IPS DF 6.9 (cell line): ENCODE measurements at regions not wholly inside any gene's neighbourhood (a gene's known extent, or its start where the extent isn't known, plus 50 kb on each side); places are given as distances from the start of the nearest gene placed in this dataset.

Source experiments
- DNase-seq: peaks from one replicate; pipeline ENCODE4 v3.0.0-alpha.2; 2013; ENCODE audit warnings: low read depth, low spot score
- H3K27ac ChIP-seq: one replicate; pipeline ENCODE4 v1.5.1; 2013; ENCODE audit warnings: low read length, control low read depth
- H3K27me3 ChIP-seq: 2 replicates; pipeline ENCODE4 v1.6.1; 2013; ENCODE audit warnings: mild to moderate bottlenecking, low read length; ENCODE audit not compliant: control insufficient read depth, insufficient read depth
- H3K36me3 ChIP-seq: 2 replicates; pipeline ENCODE4 v1.6.1; 2013; ENCODE audit warnings: low read length; ENCODE audit not compliant: control insufficient read depth, insufficient read depth
- H3K4me1 ChIP-seq: 2 replicates; pipeline ENCODE4 v1.6.1; 2013; ENCODE audit warnings: low read length; ENCODE audit not compliant: control insufficient read depth, insufficient read depth
- H3K4me3 ChIP-seq: 2 replicates; pipeline ENCODE4 v1.5.1; 2013; ENCODE audit warnings: mild to moderate bottlenecking, low read length
- H3K9me3 ChIP-seq: 2 replicates; pipeline ENCODE4 v1.6.1; 2013; ENCODE audit warnings: low read length, inconsistent platforms; ENCODE audit not compliant: control insufficient read depth, insufficient read depth
- WGBS: extraction: QIAGEN DNeasy Blood & Tissue Kit; methylation state at CpG from one replicate; pipeline ENCODE4 v1.1.7; 2013; ENCODE audit warnings: mixed read lengths, missing lambda C conversion rate; ENCODE audit not compliant: insufficient read length, insufficient coverage; 5-methylcytosine and 5-hydroxymethylcytosine counted together

DNA sequence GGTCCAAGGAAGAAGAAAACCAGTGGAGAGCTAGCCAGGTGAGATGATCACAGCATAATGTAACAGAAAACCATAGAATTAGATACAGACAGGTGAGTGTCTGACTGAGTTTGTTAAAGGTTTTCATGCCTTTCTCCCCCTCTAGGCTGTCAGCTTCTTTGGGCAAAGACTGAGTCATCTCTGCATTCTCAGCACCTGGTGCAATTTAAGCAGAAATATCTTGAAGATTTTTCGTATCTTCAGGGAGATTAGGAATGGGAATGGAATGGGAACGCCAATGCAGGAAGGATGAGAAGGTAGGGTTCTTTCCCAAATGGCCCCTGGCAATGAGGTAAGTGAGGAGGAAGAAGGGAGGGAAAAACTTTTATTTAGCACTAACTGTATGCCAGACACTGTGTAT lies 122.0 kb upstream of the SLC7A14 start:
- H3K27ac ChIP-seq, result no peak overlapping the region
- WGBS, result no CpG with 5 or more reads among the region's 2 CpGs
- no peak for DNase-seq
- no peak overlapping the region for H3K4me3 ChIP-seq
- no peaks in the 10 kb centered on the region for H3K27me3 ChIP-seq
- H3K4me1 ChIP-seq, result no peaks in the 10 kb centered on the region
- no peaks in the 10 kb centered on the region for H3K9me3 ChIP-seq
- no peaks in the 10 kb centered on the region for H3K36me3 ChIP-seq

DNA sequence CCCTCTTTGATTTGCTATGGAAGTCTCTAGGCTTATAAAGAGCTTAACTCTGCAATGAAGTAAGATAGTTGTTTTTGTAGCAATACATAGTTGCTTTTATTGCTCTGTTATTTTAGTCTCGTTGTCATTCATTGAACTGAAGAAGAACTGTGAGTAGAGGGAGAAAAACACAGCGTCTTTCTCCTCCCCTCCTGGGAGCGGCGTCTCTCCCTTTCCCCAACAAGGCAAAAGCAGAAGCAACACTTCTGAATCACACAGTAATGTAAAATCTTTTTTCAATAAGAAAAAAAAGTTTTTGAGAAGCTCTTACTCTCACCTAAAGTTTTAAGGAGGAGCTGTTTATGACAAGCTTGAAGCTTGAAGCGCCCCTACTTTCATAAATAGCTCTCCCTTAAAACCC lies 119.3 kb upstream of the SLC7A14 start:
- H3K36me3 ChIP-seq, result no peaks in the 10 kb centered on the region
- no CpG with 5 or more reads among the region's 5 CpGs for WGBS

DNA sequence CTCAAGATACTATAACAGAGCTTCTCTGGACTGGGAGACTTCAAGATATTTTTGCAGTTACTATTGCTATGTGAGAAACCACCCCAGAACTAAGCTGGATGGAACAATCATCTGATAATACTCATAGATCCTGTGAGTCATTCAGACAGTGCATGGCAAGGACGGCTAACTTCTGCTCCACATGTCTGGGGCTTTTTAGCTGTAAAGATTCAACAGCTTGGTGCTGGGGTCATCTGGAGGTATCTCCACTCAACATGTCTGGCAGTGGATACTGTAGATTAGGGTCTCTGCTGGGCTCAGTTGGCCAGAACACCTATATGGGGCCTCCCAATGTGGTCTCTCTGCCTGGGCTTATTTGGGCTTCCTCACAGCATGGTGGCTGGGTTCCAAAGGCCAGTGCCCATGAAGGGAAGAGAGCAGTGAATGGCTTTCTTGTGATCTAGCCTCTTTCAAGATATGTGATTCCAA lies 117.3 kb upstream of the SLC7A14 start:
- no CpG with 5 or more reads among the region's 1 CpG for WGBS
- Histone ChIP-seq H3K4me1 (no peaks in the 10 kb centered on the region), H3K27me3 (no peaks in the 10 kb centered on the region), H3K4me3 (no peak overlapping the region), H3K27ac (no peak overlapping the region), H3K36me3 (no peaks in the 10 kb centered on the region), H3K9me3 (no peaks in the 10 kb centered on the region)
- DNase-seq, result no peak

More for the DNA sequence above, 119.3 kb upstream of the SLC7A14 start:
- Histone ChIP-seq H3K4me3 (no peak overlapping the region), H3K9me3 (no peaks in the 10 kb centered on the region), H3K4me1 (no peaks in the 10 kb centered on the region), H3K27me3 (no peaks in the 10 kb centered on the region), H3K27ac (no peak overlapping the region)
- DNase-seq, result no peak

GRCh38 chr3:170701696-170702678 lies 116.1 kb upstream of the SLC7A14 start:
- no CpG with 5 or more reads among the region's 4 CpGs for WGBS
- no peaks in the 10 kb centered on the region for H3K36me3 ChIP-seq
- no peaks in the 10 kb centered on the region for H3K9me3 ChIP-seq
- H3K4me1 ChIP-seq, result no peaks in the 10 kb centered on the region
- no peak overlapping the region for H3K4me3 ChIP-seq
- DNase-seq, result no peak
- H3K27me3 ChIP-seq, result no peaks in the 10 kb centered on the region
- H3K27ac ChIP-seq, result no peak overlapping the region

- Histone ChIP-seq H3K4me1 (no peaks in the 10 kb centered on the region), H3K4me3 (no peak overlapping the region), H3K27me3 (no peaks in the 10 kb centered on the region), H3K27ac (no peak overlapping the region), H3K9me3 (no peaks in the 10 kb centered on the region), H3K36me3 (no peaks in the 10 kb centered on the region)
- no CpG with 5 or more reads among the region's 1 CpG for WGBS
- DNase-seq, result no peak
These were observed 114.2 kb upstream of the SLC7A14 start for GRCh38 chr3:170700054-170700404.

GRCh38 chr3:170699158-170700053 lies 113.5 kb upstream of the SLC7A14 start:
- Histone ChIP-seq H3K4me3 (no peak overlapping the region), H3K27ac (no peak overlapping the region), H3K27me3 (no peaks in the 10 kb centered on the region), H3K4me1 (no peaks in the 10 kb centered on the region), H3K9me3 (no peaks in the 10 kb centered on the region), H3K36me3 (no peaks in the 10 kb centered on the region)
- whole genome bisulfite sequencing, result no CpG with 5 or more reads among the region's 8 CpGs
- DNase-seq, result no peak

GRCh38 chr3:170697908-170698307 lies 112.0 kb upstream of the SLC7A14 start:
- no peak overlapping the region for H3K4me3 ChIP-seq
- H3K27ac ChIP-seq, result no peak overlapping the region
- no CpG with 5 or more reads among the region's 3 CpGs for WGBS
- H3K27me3 ChIP-seq, result no peaks in the 10 kb centered on the region
- H3K4me1 ChIP-seq, result no peaks in the 10 kb centered on the region
- no peaks in the 10 kb centered on the region for H3K36me3 ChIP-seq
- H3K9me3 ChIP-seq, result no peaks in the 10 kb centered on the region
- DNase-seq, result no peak

- Histone ChIP-seq H3K4me3 (no peak overlapping the region), H3K9me3 (no peaks in the 10 kb centered on the region), H3K27ac (no peak overlapping the region), H3K4me1 (no peaks in the 10 kb centered on the region), H3K36me3 (no peaks in the 10 kb centered on the region), H3K27me3 (no peaks in the 10 kb centered on the region)
- no CpG with 5 or more reads among the region's 2 CpGs for WGBS
- no peak for DNase-seq
These were observed 111.3 kb upstream of the SLC7A14 start for GRCh38 chr3:170697131-170697530.

- no CpG with 5 or more reads among the region's 3 CpGs for WGBS
- Histone ChIP-seq H3K4me1 (no peaks in the 10 kb centered on the region), H3K4me3 (no peak overlapping the region), H3K9me3 (no peaks in the 10 kb centered on the region), H3K27me3 (no peaks in the 10 kb centered on the region), H3K27ac (no peak overlapping the region), H3K36me3 (no peaks in the 10 kb centered on the region)
- no peak for DNase-seq
These were observed 109.7 kb upstream of the SLC7A14 start for GRCh38 chr3:170695486-170696064.

DNA sequence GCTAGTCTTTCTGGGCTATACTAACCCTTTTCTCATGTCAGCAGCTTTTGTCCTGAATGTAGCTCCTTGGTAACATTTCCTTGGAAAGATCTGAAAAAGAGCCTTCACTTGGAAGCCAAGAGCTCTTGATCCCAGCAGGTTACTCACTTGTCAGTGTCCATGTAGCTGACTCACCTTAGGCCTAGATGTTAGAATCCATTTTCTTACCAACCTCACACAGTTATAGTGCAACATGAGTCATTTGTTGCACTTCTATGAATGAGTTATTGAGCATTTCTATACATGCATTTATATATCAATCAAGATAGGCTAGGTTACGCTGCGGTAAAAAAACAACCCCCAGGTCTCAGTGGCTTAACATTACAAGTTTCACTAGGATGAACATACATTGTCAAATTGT lies 106.8 kb upstream of the SLC7A14 start:
- no CpG with 5 or more reads among the region's 2 CpGs for WGBS
- no peak overlapping the region for H3K4me3 ChIP-seq

More for the DNA sequence above, 106.8 kb upstream of the SLC7A14 start:
- H3K9me3 ChIP-seq, result no peaks in the 10 kb centered on the region; the same call in 1 of the 2 replicates
- no peak for DNase-seq
- no peaks in the 10 kb centered on the region for H3K27me3 ChIP-seq
- no peak overlapping the region for H3K27ac ChIP-seq
- H3K4me1 ChIP-seq, result no peaks in the 10 kb centered on the region
- no peaks in the 10 kb centered on the region for H3K36me3 ChIP-seq
